ENCODE measurements at regions not wholly inside any gene's neighbourhood (a gene's known extent, or its start where the extent isn't known, plus 50 kb on each side); places are given as distances from the start of the nearest gene placed in this dataset.

DNA sequence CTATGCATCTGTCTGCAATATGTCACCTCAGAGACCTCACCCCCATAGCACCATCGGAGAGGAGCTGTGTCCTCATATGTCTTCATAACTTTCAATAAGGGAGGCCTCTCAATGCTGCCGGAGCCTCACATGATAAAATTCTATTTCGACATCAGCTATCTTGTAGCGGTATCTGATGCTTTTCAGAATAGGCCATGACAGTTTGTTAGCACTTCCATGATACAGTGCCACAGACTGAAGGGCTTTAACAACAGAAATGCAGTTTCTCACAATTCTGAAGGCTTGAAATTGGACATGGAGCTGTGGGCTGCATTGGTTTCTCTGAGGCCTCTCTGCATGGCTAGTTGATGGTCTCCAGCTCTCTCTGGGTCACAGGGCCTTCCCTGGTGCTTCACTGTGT lies 125.0 kb upstream of the PZP start (continued):
- TF ChIP-seq, protein P1, sequence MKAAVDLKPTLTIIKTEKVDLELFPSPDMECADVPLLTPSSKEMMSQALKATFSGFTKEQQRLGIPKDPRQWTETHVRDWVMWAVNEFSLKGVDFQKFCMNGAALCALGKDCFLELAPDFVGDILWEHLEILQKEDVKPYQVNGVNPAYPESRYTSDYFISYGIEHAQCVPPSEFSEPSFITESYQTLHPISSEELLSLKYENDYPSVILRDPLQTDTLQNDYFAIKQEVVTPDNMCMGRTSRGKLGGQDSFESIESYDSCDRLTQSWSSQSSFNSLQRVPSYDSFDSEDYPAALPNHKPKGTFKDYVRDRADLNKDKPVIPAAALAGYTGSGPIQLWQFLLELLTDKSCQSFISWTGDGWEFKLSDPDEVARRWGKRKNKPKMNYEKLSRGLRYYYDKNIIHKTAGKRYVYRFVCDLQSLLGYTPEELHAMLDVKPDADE (IDR thresholded peaks at IDR 0.05) = no peak
- TF ChIP-seq POLR2AphosphoS5 (IDR thresholded peaks at IDR 0.05; ENCODE audit: low read depth) = no peak

DNA sequence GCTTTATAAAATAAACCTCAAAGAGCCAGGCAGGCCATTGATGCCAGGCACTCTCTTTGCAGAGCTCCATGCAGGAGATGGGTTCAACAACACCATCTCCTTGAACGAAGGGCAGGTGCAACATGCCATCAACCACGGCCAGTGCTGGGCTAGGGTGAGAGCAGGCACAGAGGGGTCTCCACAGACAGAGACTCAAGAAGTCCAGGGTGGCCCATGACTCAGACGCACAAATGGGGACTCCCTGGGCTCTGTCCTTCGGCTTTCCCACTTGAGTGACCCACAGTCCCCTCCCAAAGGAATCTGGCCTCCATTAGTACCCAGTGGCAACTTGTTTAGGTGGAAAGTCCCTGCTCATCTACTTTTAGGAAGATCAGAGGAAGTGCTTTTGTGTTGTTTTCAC lies 124.4 kb upstream of the PZP start:
- no peak overlapping the region for H3K4me3 ChIP-seq
- no peak overlapping the region for H2AFZ ChIP-seq
- H3K4me1 ChIP-seq (ENCODE audit: insufficient read depth) = no peaks in the 10 kb centered on the region
- Mint-ChIP-seq H3K9me3 (peaks cover 10% of the 10 kb centered on the region), H3K4me3 (no peak overlapping the region), H3K27me3 (ENCODE audit: insufficient read depth, low read depth, poor library complexity) (no peaks in the 10 kb centered on the region), H3K4me1 (peaks cover 2% of the 10 kb centered on the region; the same call in 2 of the 3 replicates), H3K36me3 (ENCODE audit: low read depth) (peaks cover 15% of the 10 kb centered on the region; the same call in 2 of the 3 replicates), H3K27ac (no peak overlapping the region)
- DNase-seq (ENCODE audit: low spot score) (no peak), ATAC-seq (no peak)
- H4K20me1 ChIP-seq (replicated peaks; ENCODE audit: insufficient read depth) = no peaks in the 10 kb centered on the region
- H3K27me3 ChIP-seq (ENCODE audit: insufficient read depth) = no peaks in the 10 kb centered on the region
- no peaks in the 10 kb centered on the region for H3F3A ChIP-seq (replicated peaks; ENCODE audit: low read depth)
- H3K36me3 ChIP-seq (ENCODE audit: insufficient read depth) = no peaks in the 10 kb centered on the region
- H3K4me2 ChIP-seq = no peak overlapping the region
- TF ChIP-seq POLR2AphosphoS5 (IDR thresholded peaks at IDR 0.05; ENCODE audit: low read depth) (no peak), NANOG (IDR thresholded peaks at IDR 0.05; ENCODE audit: borderline replicate concordance) (no peak), JUNB (IDR thresholded peaks at IDR 0.05; ENCODE audit: unreplicated experiment) (no peak), CREB1 (CRISPR knock-in tag; IDR thresholded peaks at IDR 0.05; ENCODE audit: low read depth) (no peak), EZH2phosphoT487 (IDR thresholded peaks at IDR 0.05; ENCODE audit: unreplicated experiment) (no peak), EZH2 (IDR thresholded peaks at IDR 0.05; ENCODE audit: low read depth, unreplicated experiment) (no peak)
- no peaks in the 10 kb centered on the region for H3K79me2 ChIP-seq (replicated peaks; ENCODE audit: insufficient read depth)
- no peak overlapping the region for H3K27ac ChIP-seq (ENCODE audit: low read depth)
- H3K9me2 ChIP-seq (ENCODE audit: insufficient read depth) = no peaks in the 10 kb centered on the region

DNA sequence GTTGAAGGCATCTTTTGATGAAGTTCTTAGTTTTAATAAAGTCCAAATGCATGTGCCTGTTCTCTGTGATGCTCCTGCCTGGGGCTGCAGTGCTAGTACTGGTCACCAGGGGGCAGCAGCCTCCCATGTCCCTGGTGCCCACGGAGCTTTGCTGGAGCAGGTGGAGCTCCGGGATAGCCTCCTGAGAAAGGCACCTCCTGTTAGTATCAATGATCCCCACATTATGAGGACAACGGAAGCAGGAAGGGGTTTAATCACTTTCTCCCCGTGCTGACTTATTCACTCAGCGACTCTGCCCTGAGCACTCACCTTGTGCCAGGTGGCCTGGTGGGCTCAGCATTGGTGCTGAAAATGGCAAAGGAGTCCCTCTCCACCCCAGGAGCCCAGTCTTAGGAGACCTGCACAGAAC lies 123.0 kb upstream of the PZP start:
- no peaks in the 10 kb centered on the region for H4K20me1 ChIP-seq (replicated peaks; ENCODE audit: insufficient read depth)
- H3K9me2 ChIP-seq (ENCODE audit: insufficient read depth) = no peaks in the 10 kb centered on the region
- H3K27me3 Mint-ChIP-seq (ENCODE audit: insufficient read depth, low read depth, poor library complexity) = no peaks in the 10 kb centered on the region
- H3K36me3 ChIP-seq (ENCODE audit: insufficient read depth) = no peaks in the 10 kb centered on the region
- H3F3A ChIP-seq (replicated peaks; ENCODE audit: low read depth) = no peaks in the 10 kb centered on the region
- no peaks in the 10 kb centered on the region for H3K27me3 ChIP-seq (ENCODE audit: insufficient read depth)
- DNase-seq (ENCODE audit: low spot score) (peak; percentile 82), ATAC-seq (peak; percentile 94)
- H3K27ac Mint-ChIP-seq = no peak overlapping the region
- H3K4me1 ChIP-seq (ENCODE audit: insufficient read depth) = no peaks in the 10 kb centered on the region
- no peak overlapping the region for H3K4me3 Mint-ChIP-seq
- peaks cover 2% of the 10 kb centered on the region; the same call in 2 of the 3 replicates for H3K4me1 Mint-ChIP-seq
- H3K9me3 Mint-ChIP-seq = peaks cover 4% of the 10 kb centered on the region
- no peak overlapping the region; the same call in 1 of the 2 replicates for H2AFZ ChIP-seq
- H3K36me3 Mint-ChIP-seq (ENCODE audit: low read depth) = peaks cover 6% of the 10 kb centered on the region; the same call in 2 of the 3 replicates
- H3K79me2 ChIP-seq (replicated peaks; ENCODE audit: insufficient read depth) = no peaks in the 10 kb centered on the region
- H3K27ac ChIP-seq (ENCODE audit: low read depth) = no peak overlapping the region
- TF ChIP-seq, protein P1 (IDR thresholded peaks at IDR 0.05) = no peak
- TF ChIP-seq CREB1 (CRISPR knock-in tag; IDR thresholded peaks at IDR 0.05; ENCODE audit: low read depth) = no peak
- TF ChIP-seq, protein P2, sequence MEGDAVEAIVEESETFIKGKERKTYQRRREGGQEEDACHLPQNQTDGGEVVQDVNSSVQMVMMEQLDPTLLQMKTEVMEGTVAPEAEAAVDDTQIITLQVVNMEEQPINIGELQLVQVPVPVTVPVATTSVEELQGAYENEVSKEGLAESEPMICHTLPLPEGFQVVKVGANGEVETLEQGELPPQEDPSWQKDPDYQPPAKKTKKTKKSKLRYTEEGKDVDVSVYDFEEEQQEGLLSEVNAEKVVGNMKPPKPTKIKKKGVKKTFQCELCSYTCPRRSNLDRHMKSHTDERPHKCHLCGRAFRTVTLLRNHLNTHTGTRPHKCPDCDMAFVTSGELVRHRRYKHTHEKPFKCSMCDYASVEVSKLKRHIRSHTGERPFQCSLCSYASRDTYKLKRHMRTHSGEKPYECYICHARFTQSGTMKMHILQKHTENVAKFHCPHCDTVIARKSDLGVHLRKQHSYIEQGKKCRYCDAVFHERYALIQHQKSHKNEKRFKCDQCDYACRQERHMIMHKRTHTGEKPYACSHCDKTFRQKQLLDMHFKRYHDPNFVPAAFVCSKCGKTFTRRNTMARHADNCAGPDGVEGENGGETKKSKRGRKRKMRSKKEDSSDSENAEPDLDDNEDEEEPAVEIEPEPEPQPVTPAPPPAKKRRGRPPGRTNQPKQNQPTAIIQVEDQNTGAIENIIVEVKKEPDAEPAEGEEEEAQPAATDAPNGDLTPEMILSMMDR (conservative IDR thresholded peaks at IDR 0.05; ENCODE audit: low read depth in 2 of 2) = peak; percentile 99 to 100
- H3K4me2 ChIP-seq = no peak overlapping the region
- H3K4me3 ChIP-seq = no peak overlapping the region

Data from GM23338 (cell line).